KOPT-K1 (cell line): ENCODE measurements at regions not wholly inside any gene's neighbourhood (a gene's known extent, or its start where the extent isn't known, plus 50 kb on each side); places are given as distances from the start of the nearest gene placed in this dataset.

Source experiments
- H3K27ac ChIP-seq: fragments of 200-600 bp; sonication (generic); 2 replicates; pipeline ENCODE4 v1.5.1; 2016; ENCODE audit warnings: antibody characterized with exemption, mild to moderate bottlenecking, low read depth, low read length; ENCODE audit not compliant: poor library complexity, severe bottlenecking
- H3K36me3 ChIP-seq: fragments of 200-600 bp; sonication (generic); 2 replicates; pipeline ENCODE4 v1.5.1; 2017; ENCODE audit warnings: antibody characterized with exemption, mild to moderate bottlenecking, low read length, moderate library complexity; ENCODE audit not compliant: insufficient read depth
- H3K9me3 ChIP-seq: fragments of 200-600 bp; sonication (generic); 2 replicates; pipeline ENCODE4 v1.5.1; 2017; ENCODE audit warnings: antibody characterized with exemption, low read length, mild to moderate bottlenecking; ENCODE audit not compliant: insufficient read depth, poor library complexity, severe bottlenecking

- no peaks in the 10 kb centered on the region for H3K36me3 ChIP-seq
- no peaks in the 10 kb centered on the region for H3K9me3 ChIP-seq
- no peak overlapping the region for H3K27ac ChIP-seq
Observed at GRCh38 chr6:26149240-26149639, 62.0 kb downstream of the HFE start.

- Histone ChIP-seq H3K36me3 (no peaks in the 10 kb centered on the region), H3K9me3 (no peaks in the 10 kb centered on the region), H3K27ac (no peak overlapping the region)
Observed at GRCh38 chr6:26152226-26153101, 65.2 kb downstream of the HFE start.

GRCh38 chr6:26155061-26155930 is 68.1 kb downstream of the HFE start:
- Histone ChIP-seq H3K36me3 (no peaks in the 10 kb centered on the region), H3K9me3 (no peaks in the 10 kb centered on the region), H3K27ac (peak overlapping the region; percentile 90)

GRCh38 chr6:26156105-26156849 is 69.0 kb downstream of the HFE start:
- Histone ChIP-seq H3K36me3 (no peaks in the 10 kb centered on the region), H3K27ac (peak overlapping the region; percentile 90), H3K9me3 (no peaks in the 10 kb centered on the region)

- Histone ChIP-seq H3K9me3 (no peaks in the 10 kb centered on the region), H3K36me3 (no peaks in the 10 kb centered on the region), H3K27ac (peak overlapping the region; percentile 90)
Observed at GRCh38 chr6:26156850-26157250, 69.6 kb downstream of the HFE start.

GRCh38 chr6:26157251-26158075 is 70.2 kb downstream of the HFE start:
- Histone ChIP-seq H3K9me3 (no peaks in the 10 kb centered on the region), H3K27ac (peak overlapping the region; percentile 90), H3K36me3 (no peaks in the 10 kb centered on the region)

GRCh38 chr6:26158076-26158580 is 70.9 kb downstream of the HFE start:
- no peaks in the 10 kb centered on the region for H3K36me3 ChIP-seq
- no peaks in the 10 kb centered on the region for H3K9me3 ChIP-seq
- peak overlapping the region; percentile 90 for H3K27ac ChIP-seq

- Histone ChIP-seq H3K36me3 (no peaks in the 10 kb centered on the region), H3K9me3 (no peaks in the 10 kb centered on the region), H3K27ac (peak overlapping the region; percentile 90)
Observed at GRCh38 chr6:26158581-26159356, 71.5 kb downstream of the HFE start.

GRCh38 chr6:26159357-26160273 is 72.4 kb downstream of the HFE start:
- Histone ChIP-seq H3K27ac (peak overlapping the region; percentile 90), H3K9me3 (no peaks in the 10 kb centered on the region), H3K36me3 (no peaks in the 10 kb centered on the region)

- peak overlapping the region; percentile 90 for H3K27ac ChIP-seq
- H3K36me3 ChIP-seq: no peaks in the 10 kb centered on the region
- no peaks in the 10 kb centered on the region for H3K9me3 ChIP-seq
Observed at GRCh38 chr6:26161322-26161721, 74.1 kb downstream of the HFE start.

GRCh38 chr6:26162399-26162798 is 75.2 kb downstream of the HFE start:
- Histone ChIP-seq H3K27ac (peak overlapping the region; percentile 76), H3K36me3 (no peaks in the 10 kb centered on the region), H3K9me3 (no peaks in the 10 kb centered on the region)

- Histone ChIP-seq H3K27ac (peak overlapping the region; percentile 76), H3K9me3 (no peaks in the 10 kb centered on the region), H3K36me3 (no peaks in the 10 kb centered on the region)
Observed at GRCh38 chr6:26163427-26164119, 76.3 kb downstream of the HFE start.
